ENCODE measurements at regions not wholly inside any gene's neighbourhood (a gene's known extent, or its start where the extent isn't known, plus 50 kb on each side); places are given as distances from the start of the nearest gene placed in this dataset.

GRCh38 chr20:6483727-6484126 lies 283.8 kb upstream of the BMP2 start:
- TF ChIP-seq CTCF (IDR thresholded peaks at IDR 0.05; ENCODE audit: low read depth, low read length, missing input control) (no peak), YY1 (IDR thresholded peaks at IDR 0.05) (no peak), JUND (IDR thresholded peaks at IDR 0.05) (no peak), REST (IDR thresholded peaks at IDR 0.05) (no peak), RAD21 (IDR thresholded peaks at IDR 0.05) (no peak), GABPA (IDR thresholded peaks at IDR 0.05 in 1 of 2, conservative IDR thresholded peaks at IDR 0.05 in 1 of 2) (no peak), SP1 (IDR thresholded peaks at IDR 0.05) (no peak), FOXA1 (IDR thresholded peaks at IDR 0.05) (no peak), ZBTB33 (IDR thresholded peaks at IDR 0.05) (no peak), MAX (IDR thresholded peaks at IDR 0.05) (no peak)
